ACC112 (cell line): ENCODE measurements at regions not wholly inside any gene's neighbourhood (a gene's known extent, or its start where the extent isn't known, plus 50 kb on each side); places are given as distances from the start of the nearest gene placed in this dataset.

Experiments
- H2AFZ ChIP-seq: fragments of 200-600 bp; sonication (generic); one replicate; pipeline ENCODE4 v1.6.0; 2017; ENCODE audit warnings: antibody characterized with exemption, low read length; ENCODE audit not compliant: unreplicated experiment
- H3K27ac ChIP-seq: fragments of 200-600 bp; sonication (generic); 2 replicates; pipeline ENCODE4 v1.5.1; 2014; ENCODE audit warnings: low read depth, mild to moderate bottlenecking, antibody characterized with exemption, low read length, moderate library complexity
- H3K27me3 ChIP-seq: fragments of 200-600 bp; sonication (generic); 2 replicates; pipeline ENCODE4 v1.6.1; 2014; ENCODE audit warnings: mild to moderate bottlenecking, antibody characterized with exemption, low read length, moderate library complexity, mixed read lengths; ENCODE audit not compliant: insufficient read depth
- H3K36me3 ChIP-seq: fragments of 200-600 bp; sonication (generic); 2 replicates; pipeline ENCODE4 v1.6.1; 2016; ENCODE audit warnings: mild to moderate bottlenecking, antibody characterized with exemption, low read length, moderate library complexity, mixed read lengths; ENCODE audit not compliant: insufficient read depth
- H3K4me1 ChIP-seq: fragments of 200-600 bp; sonication (generic); one replicate; pipeline ENCODE4 v1.6.1; 2016; ENCODE audit warnings: low read length, mixed read lengths; ENCODE audit not compliant: insufficient read depth, unreplicated experiment, control insufficient read depth
- H3K4me3 ChIP-seq: fragments of 200-600 bp; sonication (generic); 2 replicates; pipeline ENCODE4 v1.5.1; 2014; ENCODE audit warnings: mild to moderate bottlenecking, low read depth, low read length
- H3K79me2 ChIP-seq: fragments of 200-600 bp; sonication (generic); one replicate; pipeline ENCODE4 v1.6.0; 2016; ENCODE audit warnings: low read length; ENCODE audit not compliant: control insufficient read depth, unreplicated experiment, insufficient read depth

- Histone ChIP-seq H3K4me3 (no peak overlapping the region), H3K4me1 (no peaks in the 10 kb centered on the region), H3K27ac (no peak overlapping the region), H3K79me2 (no peaks in the 10 kb centered on the region), H2AFZ (no peak overlapping the region), H3K27me3 (no peaks in the 10 kb centered on the region), H3K36me3 (no peaks in the 10 kb centered on the region)
Measured at GRCh38 chr10:128281343-128281742, 155.1 kb upstream of the MKI67 start.

GRCh38 chr10:128281861-128282260 is 155.6 kb upstream of the MKI67 start:
- Histone ChIP-seq H3K4me3 (no peak overlapping the region), H3K27me3 (no peaks in the 10 kb centered on the region), H2AFZ (no peak overlapping the region), H3K36me3 (no peaks in the 10 kb centered on the region), H3K4me1 (no peaks in the 10 kb centered on the region), H3K79me2 (no peaks in the 10 kb centered on the region), H3K27ac (no peak overlapping the region)

DNA sequence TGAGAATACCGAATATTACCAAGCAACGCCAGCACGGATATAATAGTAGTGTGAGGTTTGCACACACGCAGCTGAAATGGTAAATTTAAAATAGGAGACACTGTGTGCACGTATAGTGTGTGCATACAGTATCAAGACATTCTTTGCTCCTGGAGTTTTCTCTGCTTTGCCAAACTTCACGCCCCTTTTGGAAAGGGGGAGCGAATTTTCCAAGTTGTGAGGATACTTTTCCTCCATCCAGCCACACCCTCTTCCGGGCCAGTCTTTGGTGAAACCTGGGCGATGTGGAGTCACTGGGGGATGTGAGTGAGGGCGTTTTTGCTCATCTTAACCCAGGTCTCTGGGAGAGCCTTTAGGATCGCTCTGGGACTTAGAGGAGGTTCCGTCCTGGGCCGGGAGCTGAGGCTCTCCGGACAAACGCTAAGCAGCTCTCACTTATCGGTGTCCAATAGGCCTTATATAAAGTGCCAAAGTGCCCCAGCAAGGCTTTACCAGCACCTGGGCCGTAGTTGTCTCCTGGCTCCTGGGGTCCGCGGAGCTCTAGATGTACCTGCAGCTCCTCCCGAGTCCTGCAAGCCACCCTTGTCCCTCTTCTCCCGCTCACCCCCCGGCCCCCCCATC is 160.0 kb upstream of the MKI67 start:
- Histone ChIP-seq H3K4me3 (no peak overlapping the region), H3K27me3 (peaks cover 7% of the 10 kb centered on the region; the same call in 1 of the 2 replicates), H3K36me3 (no peaks in the 10 kb centered on the region), H2AFZ (no peak overlapping the region), H3K79me2 (no peaks in the 10 kb centered on the region), H3K27ac (no peak overlapping the region), H3K4me1 (no peaks in the 10 kb centered on the region)

DNA sequence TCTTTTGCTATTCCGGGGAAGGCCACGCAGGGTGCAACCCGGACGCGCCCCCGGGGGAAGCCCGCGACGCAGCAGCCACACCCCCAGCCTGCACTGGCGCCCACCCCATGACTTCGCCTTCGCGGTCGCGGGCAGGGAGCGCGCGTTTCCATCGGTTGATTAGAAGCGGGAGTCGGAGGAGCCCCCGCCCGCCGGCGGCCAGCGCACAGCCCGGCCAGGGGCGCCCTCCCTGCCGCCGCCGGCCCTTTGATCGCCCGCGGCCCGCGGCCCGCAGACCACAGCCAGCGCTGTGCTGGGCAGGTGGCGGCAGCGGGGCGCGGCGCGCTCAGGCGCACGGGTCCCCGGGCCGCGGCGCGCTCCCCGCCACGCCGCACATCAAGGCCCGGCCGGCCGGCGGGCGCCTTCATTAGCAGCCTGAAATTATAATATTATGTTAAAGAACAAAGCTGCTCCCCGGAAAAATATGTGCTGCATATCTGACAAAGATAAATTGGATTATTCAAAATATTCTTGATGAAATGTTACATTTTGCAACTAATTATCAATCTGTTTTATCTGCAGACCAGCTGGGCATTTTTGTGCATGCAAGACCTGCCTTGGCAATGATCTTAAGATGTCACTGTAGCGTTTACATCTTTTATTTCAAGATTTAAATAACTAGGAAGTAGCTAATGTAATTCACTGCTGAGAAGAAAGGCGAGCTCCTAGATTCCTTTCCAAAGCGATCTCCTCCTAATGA is 160.7 kb upstream of the MKI67 start:
- Histone ChIP-seq H3K4me3 (no peak overlapping the region), H3K27ac (no peak overlapping the region), H3K36me3 (no peaks in the 10 kb centered on the region), H3K4me1 (no peaks in the 10 kb centered on the region), H2AFZ (no peak overlapping the region), H3K79me2 (no peaks in the 10 kb centered on the region), H3K27me3 (peaks cover 7% of the 10 kb centered on the region; the same call in 1 of the 2 replicates)

- no peaks in the 10 kb centered on the region for H3K36me3 ChIP-seq
- H3K27me3 ChIP-seq = peaks cover 7% of the 10 kb centered on the region; the same call in 1 of the 2 replicates
- H3K4me3 ChIP-seq = no peak overlapping the region
- H3K79me2 ChIP-seq = no peaks in the 10 kb centered on the region
- no peak overlapping the region for H3K27ac ChIP-seq
- no peak overlapping the region for H2AFZ ChIP-seq
- no peaks in the 10 kb centered on the region for H3K4me1 ChIP-seq
Measured at GRCh38 chr10:128287921-128288320, 161.7 kb upstream of the MKI67 start.

- no peak overlapping the region for H2AFZ ChIP-seq
- no peak overlapping the region for H3K27ac ChIP-seq
- peaks cover 7% of the 10 kb centered on the region; the same call in 1 of the 2 replicates for H3K27me3 ChIP-seq
- H3K79me2 ChIP-seq = no peaks in the 10 kb centered on the region
- no peaks in the 10 kb centered on the region for H3K4me1 ChIP-seq
- H3K4me3 ChIP-seq = no peak overlapping the region
- no peaks in the 10 kb centered on the region for H3K36me3 ChIP-seq
Measured at GRCh38 chr10:128289621-128290020, 163.4 kb upstream of the MKI67 start.

DNA sequence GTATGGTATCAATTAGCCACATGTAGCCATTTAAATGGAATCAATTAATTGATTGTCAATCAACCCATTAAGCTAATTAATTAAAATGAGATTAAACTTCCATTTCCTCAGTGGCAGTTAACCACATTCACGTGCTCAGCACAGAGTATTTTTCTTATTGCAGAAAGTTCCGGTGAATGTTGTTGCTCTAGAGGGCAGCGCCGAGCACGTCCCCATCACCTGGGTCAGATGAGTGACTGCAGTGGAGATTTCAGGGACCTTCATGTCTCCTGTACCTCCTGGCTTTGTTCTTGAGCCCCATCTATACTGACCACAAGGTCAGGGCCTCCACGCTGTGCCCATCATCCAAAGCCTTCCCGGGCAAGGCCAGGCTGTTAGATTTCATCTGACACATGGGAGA is 168.8 kb upstream of the MKI67 start:
- H3K4me3 ChIP-seq = no peak overlapping the region
- H2AFZ ChIP-seq = no peak overlapping the region
- H3K36me3 ChIP-seq = no peaks in the 10 kb centered on the region

GRCh38 chr10:128296253-128297007 is 170.2 kb upstream of the MKI67 start:
- Histone ChIP-seq H2AFZ (no peak overlapping the region), H3K4me3 (no peak overlapping the region), H3K27ac (no peak overlapping the region), H3K4me1 (no peaks in the 10 kb centered on the region), H3K36me3 (no peaks in the 10 kb centered on the region), H3K79me2 (no peaks in the 10 kb centered on the region), H3K27me3 (no peaks in the 10 kb centered on the region)

More for the DNA sequence above, 168.8 kb upstream of the MKI67 start:
- Histone ChIP-seq H3K79me2 (no peaks in the 10 kb centered on the region), H3K4me1 (no peaks in the 10 kb centered on the region), H3K27me3 (no peaks in the 10 kb centered on the region), H3K27ac (no peak overlapping the region)

DNA sequence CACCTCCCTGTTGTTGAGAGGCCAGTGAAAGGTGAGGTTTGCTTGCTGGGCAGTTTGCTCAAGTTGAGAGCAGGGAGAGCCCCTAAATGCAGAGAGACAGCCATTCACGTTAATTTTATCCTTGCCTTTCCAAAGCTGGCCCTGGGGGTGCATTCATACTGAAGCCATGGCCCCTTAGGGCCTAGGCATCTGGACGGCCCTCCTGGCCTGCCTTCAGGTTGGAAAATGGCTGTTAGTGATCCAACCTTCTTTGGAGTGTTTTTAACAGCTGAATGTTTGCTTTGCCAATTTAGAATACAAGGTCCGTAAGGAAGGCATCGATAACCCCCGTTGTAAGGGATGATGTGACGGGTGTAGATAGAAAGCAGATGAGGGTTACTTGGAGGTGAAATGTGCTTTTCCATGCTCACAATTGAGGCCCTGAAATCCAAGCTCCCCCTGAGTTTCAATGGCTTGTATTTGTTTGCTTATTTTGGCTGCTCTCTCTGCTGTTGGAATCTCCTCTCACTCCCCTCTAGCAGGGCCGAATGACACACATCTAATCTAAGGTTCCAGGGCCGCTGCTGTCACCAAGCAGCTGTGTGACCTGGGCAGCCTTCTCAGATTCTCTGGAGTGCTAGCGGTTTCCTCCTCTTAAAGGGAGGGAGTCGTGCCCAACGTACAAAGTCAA is 171.6 kb upstream of the MKI67 start:
- Histone ChIP-seq H3K27me3 (no peaks in the 10 kb centered on the region), H3K4me3 (no peak overlapping the region), H3K4me1 (no peaks in the 10 kb centered on the region), H3K79me2 (no peaks in the 10 kb centered on the region), H2AFZ (no peak overlapping the region), H3K27ac (no peak overlapping the region), H3K36me3 (no peaks in the 10 kb centered on the region)

GRCh38 chr10:128298587-128298986 is 172.4 kb upstream of the MKI67 start:
- Histone ChIP-seq H3K27me3 (no peaks in the 10 kb centered on the region), H3K4me3 (no peak overlapping the region), H3K36me3 (no peaks in the 10 kb centered on the region), H3K27ac (no peak overlapping the region), H2AFZ (no peak overlapping the region), H3K79me2 (no peaks in the 10 kb centered on the region), H3K4me1 (no peaks in the 10 kb centered on the region)
